ENCODE measurements at regions not wholly inside any gene's neighbourhood (a gene's known extent, or its start where the extent isn't known, plus 50 kb on each side); places are given as distances from the start of the nearest gene placed in this dataset.

DNA sequence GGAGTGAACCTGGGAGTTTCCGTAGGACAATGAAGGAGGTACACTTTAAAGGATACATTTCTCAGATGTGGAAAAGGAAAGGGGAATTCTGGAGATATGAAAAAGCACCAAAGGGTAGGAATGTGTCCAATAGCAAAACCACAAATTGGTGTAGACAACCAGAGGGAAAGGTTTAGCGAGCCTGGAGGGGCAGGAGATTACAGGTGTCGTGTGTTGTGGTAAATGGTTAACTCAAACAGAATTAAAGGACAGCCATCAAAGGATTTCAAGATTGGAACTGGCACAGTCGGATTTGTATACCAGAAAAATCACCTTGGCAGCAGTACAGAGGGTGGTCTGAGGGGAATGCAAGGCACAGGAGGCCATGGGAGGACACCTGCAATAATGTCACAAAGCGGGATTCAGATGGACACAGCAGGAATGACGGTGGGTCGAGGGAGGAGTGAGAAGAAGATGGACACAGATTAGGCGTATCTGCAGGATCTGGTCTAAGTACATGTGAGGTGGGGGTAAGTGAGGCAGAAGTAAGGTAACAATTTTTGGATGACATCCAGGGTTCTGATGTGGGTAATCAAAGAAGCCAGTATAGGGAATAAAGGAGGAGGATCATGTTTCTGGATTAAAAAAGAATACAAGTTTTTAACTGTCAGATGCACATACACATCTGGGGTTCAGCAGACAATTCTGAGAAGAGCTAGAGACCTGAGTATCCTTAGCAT lies 361.6 kb downstream of the KLF12 start:
- Histone ChIP-seq H3K27me3 (ENCODE audit: control insufficient read depth, insufficient read depth, low read length) (no peaks in the 10 kb centered on the region), H3K36me3 (ENCODE audit: control insufficient read depth, insufficient read depth, low read length) (no peaks in the 10 kb centered on the region), H3K4me3 (ENCODE audit: low read depth, low read length) (no peak overlapping the region)
- TF ChIP-seq, protein P1, sequence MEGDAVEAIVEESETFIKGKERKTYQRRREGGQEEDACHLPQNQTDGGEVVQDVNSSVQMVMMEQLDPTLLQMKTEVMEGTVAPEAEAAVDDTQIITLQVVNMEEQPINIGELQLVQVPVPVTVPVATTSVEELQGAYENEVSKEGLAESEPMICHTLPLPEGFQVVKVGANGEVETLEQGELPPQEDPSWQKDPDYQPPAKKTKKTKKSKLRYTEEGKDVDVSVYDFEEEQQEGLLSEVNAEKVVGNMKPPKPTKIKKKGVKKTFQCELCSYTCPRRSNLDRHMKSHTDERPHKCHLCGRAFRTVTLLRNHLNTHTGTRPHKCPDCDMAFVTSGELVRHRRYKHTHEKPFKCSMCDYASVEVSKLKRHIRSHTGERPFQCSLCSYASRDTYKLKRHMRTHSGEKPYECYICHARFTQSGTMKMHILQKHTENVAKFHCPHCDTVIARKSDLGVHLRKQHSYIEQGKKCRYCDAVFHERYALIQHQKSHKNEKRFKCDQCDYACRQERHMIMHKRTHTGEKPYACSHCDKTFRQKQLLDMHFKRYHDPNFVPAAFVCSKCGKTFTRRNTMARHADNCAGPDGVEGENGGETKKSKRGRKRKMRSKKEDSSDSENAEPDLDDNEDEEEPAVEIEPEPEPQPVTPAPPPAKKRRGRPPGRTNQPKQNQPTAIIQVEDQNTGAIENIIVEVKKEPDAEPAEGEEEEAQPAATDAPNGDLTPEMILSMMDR (IDR thresholded peaks at IDR 0.05; ENCODE audit: insufficient read depth, low read length, poor library complexity, severe bottlenecking), result no peak
- DNase-seq (ENCODE audit: low read depth), result no peak

DNA sequence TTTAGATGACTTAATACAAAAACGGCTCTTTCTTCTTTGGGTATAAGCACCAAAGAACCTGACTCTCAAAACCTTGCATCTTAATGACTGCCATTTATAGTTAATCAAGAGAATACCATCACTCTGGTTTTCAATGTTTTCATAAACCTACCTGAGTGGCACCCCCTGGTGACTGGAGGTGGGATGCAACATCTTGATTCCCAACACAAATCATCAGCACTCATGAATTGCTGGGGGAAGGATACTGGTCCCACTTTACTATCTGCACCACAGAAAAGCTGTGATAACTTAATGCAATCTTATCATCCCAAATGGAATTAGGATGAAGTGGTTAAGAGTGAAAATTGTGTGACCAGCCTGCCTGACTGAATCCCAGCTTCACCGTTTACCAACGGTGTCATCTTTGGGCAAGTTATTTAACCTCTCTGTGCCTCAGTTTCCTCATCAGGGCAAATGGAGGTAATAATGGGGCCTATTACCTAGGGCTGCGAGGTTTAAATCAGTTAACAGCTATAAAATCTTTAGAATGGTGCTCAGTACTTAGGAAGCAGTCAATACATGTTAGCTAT lies 366.4 kb downstream of the KLF12 start:
- Histone ChIP-seq H3K27me3 (ENCODE audit: control insufficient read depth, insufficient read depth, low read length) (no peaks in the 10 kb centered on the region), H3K4me3 (ENCODE audit: low read depth, low read length) (no peak overlapping the region), H3K36me3 (ENCODE audit: control insufficient read depth, insufficient read depth, low read length) (no peaks in the 10 kb centered on the region)
- DNase-seq (ENCODE audit: low read depth), result no peak
- TF ChIP-seq, protein P1 (IDR thresholded peaks at IDR 0.05; ENCODE audit: insufficient read depth, low read length, poor library complexity, severe bottlenecking), result peak; percentile 50

DNA sequence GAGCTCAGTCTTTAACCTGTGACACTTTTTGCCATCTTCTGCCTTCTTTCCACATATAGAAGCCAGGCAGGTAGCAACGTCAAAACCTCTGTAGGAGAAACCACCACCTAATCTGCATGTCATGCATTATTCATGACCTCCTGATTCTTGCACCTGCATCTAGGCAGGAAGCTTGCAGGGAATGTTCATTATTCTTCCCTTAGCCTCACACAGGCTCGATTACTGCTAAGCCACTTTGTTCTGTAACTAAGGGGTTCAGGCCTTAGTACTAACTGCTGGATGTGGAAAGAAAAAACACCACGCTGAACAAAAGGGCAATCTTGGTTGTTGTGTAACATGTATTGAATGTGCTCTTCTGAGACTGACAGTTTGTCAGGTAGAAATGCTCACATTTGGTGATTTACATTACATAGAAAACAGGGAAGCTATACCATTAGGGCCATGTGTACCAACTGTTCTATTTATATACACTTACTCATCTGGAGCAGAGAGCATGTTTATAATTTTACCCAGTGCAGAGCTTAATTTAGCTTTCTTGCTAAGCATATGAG lies 366.9 kb downstream of the KLF12 start:
- TF ChIP-seq, protein P1 (IDR thresholded peaks at IDR 0.05; ENCODE audit: insufficient read depth, low read length, poor library complexity, severe bottlenecking), result no peak
- DNase-seq (ENCODE audit: low read depth), result no peak
- Histone ChIP-seq H3K27me3 (ENCODE audit: control insufficient read depth, insufficient read depth, low read length) (no peaks in the 10 kb centered on the region), H3K36me3 (ENCODE audit: control insufficient read depth, insufficient read depth, low read length) (no peaks in the 10 kb centered on the region), H3K4me3 (ENCODE audit: low read depth, low read length) (no peak overlapping the region)

DNA sequence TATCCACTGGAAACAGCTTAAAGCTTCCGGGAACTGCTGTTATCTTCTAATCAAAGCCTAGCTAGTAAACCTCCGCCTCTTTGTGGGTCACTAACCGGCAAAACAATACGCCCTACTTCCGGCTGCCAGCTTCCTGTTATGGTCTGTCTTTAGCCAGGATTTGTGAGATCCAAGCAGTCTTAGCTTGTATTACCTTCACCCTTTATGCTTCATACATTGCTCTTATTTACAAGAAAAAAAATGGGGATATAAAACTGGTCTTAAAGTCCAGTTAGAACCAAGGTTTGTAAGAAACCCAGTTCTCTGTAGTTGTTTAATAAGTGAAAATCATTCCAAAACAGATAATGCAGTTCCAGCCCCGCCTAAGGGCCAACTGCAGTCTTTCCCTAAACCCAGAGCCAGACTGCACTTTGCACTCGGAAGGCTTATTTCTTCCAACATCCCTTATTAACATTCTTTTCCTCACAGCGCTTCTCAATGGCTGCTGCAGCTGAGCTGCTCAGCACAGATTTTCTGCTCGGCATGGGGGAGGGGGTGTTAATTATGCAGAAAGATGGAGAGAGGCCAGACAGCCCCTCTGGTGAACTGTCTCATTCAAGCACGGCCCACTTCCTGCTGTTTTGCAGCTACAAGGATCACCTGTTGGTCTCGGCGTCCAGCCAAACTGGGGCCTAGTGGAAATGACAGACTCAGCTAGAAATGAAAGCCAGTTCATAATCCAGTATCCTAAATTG lies 368.4 kb downstream of the KLF12 start:
- no peak overlapping the region for H3K4me3 ChIP-seq (ENCODE audit: low read depth, low read length)
- H3K36me3 ChIP-seq (ENCODE audit: control insufficient read depth, insufficient read depth, low read length), result no peaks in the 10 kb centered on the region
- no peaks in the 10 kb centered on the region for H3K27me3 ChIP-seq (ENCODE audit: control insufficient read depth, insufficient read depth, low read length)
- DNase-seq (ENCODE audit: low read depth), result peak; percentile 71
- TF ChIP-seq, protein P1 (IDR thresholded peaks at IDR 0.05; ENCODE audit: insufficient read depth, low read length, poor library complexity, severe bottlenecking), result no peak

DNA sequence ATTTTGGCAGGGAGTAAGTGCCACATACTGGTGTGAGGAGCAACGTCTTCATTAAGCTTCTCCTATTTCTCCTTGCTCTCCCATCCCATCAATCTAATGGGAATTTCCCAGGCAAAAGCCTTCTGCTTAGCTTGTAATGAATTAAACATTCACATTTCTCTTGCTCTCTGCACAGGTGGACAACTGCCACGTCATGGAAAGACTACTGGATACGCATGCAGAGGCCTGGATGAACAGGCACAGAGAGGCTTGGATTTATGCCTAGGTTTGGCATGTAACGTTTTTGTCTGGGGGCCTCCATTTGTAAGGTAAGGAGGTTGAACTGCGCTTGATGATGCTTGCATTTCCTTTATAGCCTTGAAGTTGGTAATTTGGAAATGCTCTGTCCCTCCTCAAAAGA lies 374.8 kb downstream of the KLF12 start:
- no peak for DNase-seq (ENCODE audit: low read depth)
- Histone ChIP-seq H3K4me3 (ENCODE audit: low read depth, low read length) (no peak overlapping the region), H3K27me3 (ENCODE audit: control insufficient read depth, insufficient read depth, low read length) (no peaks in the 10 kb centered on the region), H3K36me3 (ENCODE audit: control insufficient read depth, insufficient read depth, low read length) (no peaks in the 10 kb centered on the region)
- TF ChIP-seq, protein P1 (IDR thresholded peaks at IDR 0.05; ENCODE audit: insufficient read depth, low read length, poor library complexity, severe bottlenecking), result no peak

All from kidney epithelial cell (primary cell).